ENCODE measurements at regions not wholly inside any gene's neighbourhood (a gene's known extent, or its start where the extent isn't known, plus 50 kb on each side); places are given as distances from the start of the nearest gene placed in this dataset.

DNA sequence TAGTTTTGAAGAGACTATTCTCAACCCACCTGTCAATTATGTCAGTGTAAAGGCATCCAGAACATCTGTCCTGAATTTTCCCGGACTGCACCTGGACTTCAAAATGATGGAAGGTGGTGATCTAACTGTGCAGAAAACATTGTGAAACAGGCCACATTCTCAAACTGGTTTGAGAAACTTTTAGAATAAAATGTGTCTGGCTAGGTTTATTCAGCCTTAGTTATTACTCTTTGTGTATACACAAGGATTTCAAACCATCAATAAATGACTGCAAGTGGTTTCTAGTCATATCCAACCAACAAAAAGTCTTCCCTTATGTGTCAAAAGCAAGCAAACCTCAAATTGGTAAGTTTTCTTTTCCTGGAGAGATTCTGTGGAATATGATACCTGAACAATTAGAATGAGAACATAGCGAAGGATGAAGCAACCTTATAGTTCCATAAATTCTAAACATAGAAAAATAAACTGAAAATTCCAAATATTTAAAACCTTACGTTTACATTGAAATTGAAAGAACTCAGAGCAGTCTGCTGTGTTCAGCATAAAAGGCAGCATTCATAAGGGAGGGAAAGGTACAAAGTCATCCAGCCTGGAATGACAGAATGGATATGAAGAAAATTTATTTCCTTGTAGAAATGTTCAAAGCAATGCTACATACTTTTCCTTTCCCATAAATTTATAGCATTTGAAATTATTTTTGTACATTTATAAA, 306.6 kb upstream of the TGFBR2 start:
- ATAC-seq, result no peak
- no peak for TF ChIP-seq ZNF565 (CRISPR knock-in tag; conservative IDR thresholded peaks at IDR 0.05; ENCODE audit: low read depth)
- TF ChIP-seq, protein P1, sequence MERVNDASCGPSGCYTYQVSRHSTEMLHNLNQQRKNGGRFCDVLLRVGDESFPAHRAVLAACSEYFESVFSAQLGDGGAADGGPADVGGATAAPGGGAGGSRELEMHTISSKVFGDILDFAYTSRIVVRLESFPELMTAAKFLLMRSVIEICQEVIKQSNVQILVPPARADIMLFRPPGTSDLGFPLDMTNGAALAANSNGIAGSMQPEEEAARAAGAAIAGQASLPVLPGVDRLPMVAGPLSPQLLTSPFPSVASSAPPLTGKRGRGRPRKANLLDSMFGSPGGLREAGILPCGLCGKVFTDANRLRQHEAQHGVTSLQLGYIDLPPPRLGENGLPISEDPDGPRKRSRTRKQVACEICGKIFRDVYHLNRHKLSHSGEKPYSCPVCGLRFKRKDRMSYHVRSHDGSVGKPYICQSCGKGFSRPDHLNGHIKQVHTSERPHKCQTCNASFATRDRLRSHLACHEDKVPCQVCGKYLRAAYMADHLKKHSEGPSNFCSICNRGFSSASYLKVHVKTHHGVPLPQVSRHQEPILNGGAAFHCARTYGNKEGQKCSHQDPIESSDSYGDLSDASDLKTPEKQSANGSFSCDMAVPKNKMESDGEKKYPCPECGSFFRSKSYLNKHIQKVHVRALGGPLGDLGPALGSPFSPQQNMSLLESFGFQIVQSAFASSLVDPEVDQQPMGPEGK (CRISPR knock-in tag; IDR thresholded peaks at IDR 0.05; ENCODE audit: borderline replicate concordance), result no peak
- no peak for TF ChIP-seq TOX (CRISPR knock-in tag; IDR thresholded peaks at IDR 0.05; ENCODE audit: borderline replicate concordance)
- TF ChIP-seq, protein P2, sequence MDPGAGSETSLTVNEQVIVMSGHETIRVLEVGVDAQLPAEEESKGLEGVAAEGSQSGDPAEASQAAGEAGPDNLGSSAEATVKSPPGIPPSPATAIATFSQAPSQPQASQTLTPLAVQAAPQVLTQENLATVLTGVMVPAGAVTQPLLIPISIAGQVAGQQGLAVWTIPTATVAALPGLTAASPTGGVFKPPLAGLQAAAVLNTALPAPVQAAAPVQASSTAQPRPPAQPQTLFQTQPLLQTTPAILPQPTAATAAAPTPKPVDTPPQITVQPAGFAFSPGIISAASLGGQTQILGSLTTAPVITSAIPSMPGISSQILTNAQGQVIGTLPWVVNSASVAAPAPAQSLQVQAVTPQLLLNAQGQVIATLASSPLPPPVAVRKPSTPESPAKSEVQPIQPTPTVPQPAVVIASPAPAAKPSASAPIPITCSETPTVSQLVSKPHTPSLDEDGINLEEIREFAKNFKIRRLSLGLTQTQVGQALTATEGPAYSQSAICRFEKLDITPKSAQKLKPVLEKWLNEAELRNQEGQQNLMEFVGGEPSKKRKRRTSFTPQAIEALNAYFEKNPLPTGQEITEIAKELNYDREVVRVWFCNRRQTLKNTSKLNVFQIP (CRISPR knock-in tag; IDR thresholded peaks at IDR 0.05; ENCODE audit: borderline replicate concordance, low read depth), result no peak
- no peak for TF ChIP-seq ESRRG (CRISPR knock-in tag; IDR thresholded peaks at IDR 0.05)
- no peak for TF ChIP-seq BACH2 (CRISPR knock-in tag; IDR thresholded peaks at IDR 0.05; ENCODE audit: borderline replicate concordance)
- no peak for TF ChIP-seq GLIS3 (CRISPR knock-in tag; IDR thresholded peaks at IDR 0.05)
- TF ChIP-seq CSDC2 (CRISPR knock-in tag; IDR thresholded peaks at IDR 0.05), result no peak
- TF ChIP-seq, protein P3, sequence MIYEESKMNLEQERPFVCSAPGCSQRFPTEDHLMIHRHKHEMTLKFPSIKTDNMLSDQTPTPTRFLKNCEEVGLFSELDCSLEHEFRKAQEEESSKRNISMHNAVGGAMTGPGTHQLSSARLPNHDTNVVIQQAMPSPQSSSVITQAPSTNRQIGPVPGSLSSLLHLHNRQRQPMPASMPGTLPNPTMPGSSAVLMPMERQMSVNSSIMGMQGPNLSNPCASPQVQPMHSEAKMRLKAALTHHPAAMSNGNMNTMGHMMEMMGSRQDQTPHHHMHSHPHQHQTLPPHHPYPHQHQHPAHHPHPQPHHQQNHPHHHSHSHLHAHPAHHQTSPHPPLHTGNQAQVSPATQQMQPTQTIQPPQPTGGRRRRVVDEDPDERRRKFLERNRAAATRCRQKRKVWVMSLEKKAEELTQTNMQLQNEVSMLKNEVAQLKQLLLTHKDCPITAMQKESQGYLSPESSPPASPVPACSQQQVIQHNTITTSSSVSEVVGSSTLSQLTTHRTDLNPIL (CRISPR knock-in tag; IDR thresholded peaks at IDR 0.05; ENCODE audit: low read depth), result no peak
- no peak for TF ChIP-seq RARB (CRISPR knock-in tag; IDR thresholded peaks at IDR 0.05)
- TF ChIP-seq ZC3H10 (CRISPR knock-in tag; IDR thresholded peaks at IDR 0.05), result no peak
- no peak for TF ChIP-seq OSR1 (CRISPR knock-in tag; IDR thresholded peaks at IDR 0.05)
- TF ChIP-seq ZFP3 (CRISPR knock-in tag; IDR thresholded peaks at IDR 0.05), result no peak
- TF ChIP-seq, protein P4, sequence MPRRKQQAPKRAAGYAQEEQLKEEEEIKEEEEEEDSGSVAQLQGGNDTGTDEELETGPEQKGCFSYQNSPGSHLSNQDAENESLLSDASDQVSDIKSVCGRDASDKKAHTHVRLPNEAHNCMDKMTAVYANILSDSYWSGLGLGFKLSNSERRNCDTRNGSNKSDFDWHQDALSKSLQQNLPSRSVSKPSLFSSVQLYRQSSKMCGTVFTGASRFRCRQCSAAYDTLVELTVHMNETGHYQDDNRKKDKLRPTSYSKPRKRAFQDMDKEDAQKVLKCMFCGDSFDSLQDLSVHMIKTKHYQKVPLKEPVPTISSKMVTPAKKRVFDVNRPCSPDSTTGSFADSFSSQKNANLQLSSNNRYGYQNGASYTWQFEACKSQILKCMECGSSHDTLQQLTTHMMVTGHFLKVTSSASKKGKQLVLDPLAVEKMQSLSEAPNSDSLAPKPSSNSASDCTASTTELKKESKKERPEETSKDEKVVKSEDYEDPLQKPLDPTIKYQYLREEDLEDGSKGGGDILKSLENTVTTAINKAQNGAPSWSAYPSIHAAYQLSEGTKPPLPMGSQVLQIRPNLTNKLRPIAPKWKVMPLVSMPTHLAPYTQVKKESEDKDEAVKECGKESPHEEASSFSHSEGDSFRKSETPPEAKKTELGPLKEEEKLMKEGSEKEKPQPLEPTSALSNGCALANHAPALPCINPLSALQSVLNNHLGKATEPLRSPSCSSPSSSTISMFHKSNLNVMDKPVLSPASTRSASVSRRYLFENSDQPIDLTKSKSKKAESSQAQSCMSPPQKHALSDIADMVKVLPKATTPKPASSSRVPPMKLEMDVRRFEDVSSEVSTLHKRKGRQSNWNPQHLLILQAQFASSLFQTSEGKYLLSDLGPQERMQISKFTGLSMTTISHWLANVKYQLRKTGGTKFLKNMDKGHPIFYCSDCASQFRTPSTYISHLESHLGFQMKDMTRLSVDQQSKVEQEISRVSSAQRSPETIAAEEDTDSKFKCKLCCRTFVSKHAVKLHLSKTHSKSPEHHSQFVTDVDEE (CRISPR knock-in tag; IDR thresholded peaks at IDR 0.05), result no peak

DNA sequence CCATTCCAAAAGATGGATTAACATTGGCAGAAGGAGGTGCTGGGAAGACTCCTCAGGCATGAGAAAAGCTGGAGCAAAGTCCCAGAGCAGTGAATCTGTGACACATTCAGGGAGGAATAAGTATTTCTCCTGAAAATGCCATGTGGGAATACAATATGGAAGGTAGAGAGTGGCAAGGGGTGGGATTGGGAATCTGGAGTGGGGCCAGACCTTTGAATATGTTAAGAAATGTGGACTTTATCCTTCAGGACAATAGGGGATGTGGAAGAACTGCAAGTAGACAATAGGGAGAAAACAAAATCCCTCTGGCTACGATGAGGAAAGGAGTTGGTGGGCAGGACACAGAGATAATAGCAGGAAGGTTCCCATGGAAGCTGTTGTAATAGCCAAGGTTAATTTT, 305.6 kb upstream of the TGFBR2 start:
- no peak for ATAC-seq
- no peak for TF ChIP-seq ZNF565 (CRISPR knock-in tag; conservative IDR thresholded peaks at IDR 0.05; ENCODE audit: low read depth)
- TF ChIP-seq, protein P2 (CRISPR knock-in tag; IDR thresholded peaks at IDR 0.05; ENCODE audit: borderline replicate concordance, low read depth), result no peak
- no peak for TF ChIP-seq ESRRG (CRISPR knock-in tag; IDR thresholded peaks at IDR 0.05)

DNA sequence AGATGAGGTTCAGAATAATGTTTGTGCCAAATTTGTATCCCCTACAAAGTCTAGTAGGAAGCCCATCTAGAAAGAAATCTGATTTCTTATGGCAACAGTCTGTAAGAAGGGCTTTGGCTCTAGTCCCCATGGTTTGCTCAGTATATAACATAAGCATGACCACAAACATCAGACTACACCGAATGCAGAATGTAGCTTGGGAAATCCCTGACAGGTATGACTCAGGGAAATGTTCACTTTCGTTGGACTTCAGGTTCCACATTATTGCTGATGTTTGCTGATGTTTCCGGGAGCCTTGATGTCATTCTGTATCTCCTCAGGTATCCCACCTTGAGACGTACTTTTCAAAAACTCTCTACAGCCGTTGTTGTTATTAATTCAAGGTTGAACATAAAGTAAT, 304.4 kb upstream of the TGFBR2 start:
- ATAC-seq, result no peak
- TF ChIP-seq, protein P4 (CRISPR knock-in tag; IDR thresholded peaks at IDR 0.05), result no peak
- TF ChIP-seq ZNF8 (CRISPR knock-in tag; IDR thresholded peaks at IDR 0.05) (no peak), ZC3H10 (CRISPR knock-in tag; IDR thresholded peaks at IDR 0.05) (no peak), ZFP30 (CRISPR knock-in tag; IDR thresholded peaks at IDR 0.05) (no peak), SNAI2 (CRISPR knock-in tag; IDR thresholded peaks at IDR 0.05) (no peak), PPARA (CRISPR knock-in tag; IDR thresholded peaks at IDR 0.05; ENCODE audit: borderline replicate concordance) (no peak), TOX (CRISPR knock-in tag; IDR thresholded peaks at IDR 0.05; ENCODE audit: borderline replicate concordance) (no peak), TCF4 (CRISPR knock-in tag; IDR thresholded peaks at IDR 0.05; ENCODE audit: borderline replicate concordance) (no peak), RARB (CRISPR knock-in tag; IDR thresholded peaks at IDR 0.05) (no peak)
- TF ChIP-seq, protein P2 (CRISPR knock-in tag; IDR thresholded peaks at IDR 0.05; ENCODE audit: borderline replicate concordance, low read depth), result no peak
- TF ChIP-seq, protein P1 (CRISPR knock-in tag; IDR thresholded peaks at IDR 0.05; ENCODE audit: borderline replicate concordance), result no peak

Measured in SK-N-SH treated with all-trans-retinoic acid at 6 μM for 48 hours (cell line).